T-helper 2 cell treated with Interferon-gamma antibody and Interleukin-4, amounts not matched to agents 5 μg/mL and 100 μg/mL, for 36 hours (primary cell): ENCODE measurements at regions not wholly inside any gene's neighbourhood (a gene's known extent, or its start where the extent isn't known, plus 50 kb on each side); places are given as distances from the start of the nearest gene placed in this dataset.

Source experiments
- DNase-seq: peaks from one replicate; pipeline ENCODE4 v3.0.0; 2021; ENCODE audit warnings: low spot score
- H3K27ac Mint-ChIP-seq: one replicate; pipeline ENCODE4 v1.8.0; 2021; ENCODE audit warnings: mild to moderate bottlenecking, mixed read lengths
- H3K27me3 Mint-ChIP-seq: one replicate; pipeline ENCODE4 v1.8.0; 2021; ENCODE audit warnings: low read depth, mixed read lengths
- H3K36me3 Mint-ChIP-seq: one replicate; pipeline ENCODE4 v1.8.0; 2021; ENCODE audit warnings: low read depth, mixed read lengths
- H3K4me1 Mint-ChIP-seq: one replicate; pipeline ENCODE4 v1.8.0; 2021; ENCODE audit warnings: low read depth, mixed read lengths
- H3K4me3 Mint-ChIP-seq: one replicate; pipeline ENCODE4 v1.8.0; 2022; ENCODE audit warnings: mild to moderate bottlenecking, moderate library complexity, mixed read lengths
- H3K9me3 Mint-ChIP-seq: one replicate; pipeline ENCODE4 v1.8.0; 2021; ENCODE audit warnings: mixed read lengths

DNA sequence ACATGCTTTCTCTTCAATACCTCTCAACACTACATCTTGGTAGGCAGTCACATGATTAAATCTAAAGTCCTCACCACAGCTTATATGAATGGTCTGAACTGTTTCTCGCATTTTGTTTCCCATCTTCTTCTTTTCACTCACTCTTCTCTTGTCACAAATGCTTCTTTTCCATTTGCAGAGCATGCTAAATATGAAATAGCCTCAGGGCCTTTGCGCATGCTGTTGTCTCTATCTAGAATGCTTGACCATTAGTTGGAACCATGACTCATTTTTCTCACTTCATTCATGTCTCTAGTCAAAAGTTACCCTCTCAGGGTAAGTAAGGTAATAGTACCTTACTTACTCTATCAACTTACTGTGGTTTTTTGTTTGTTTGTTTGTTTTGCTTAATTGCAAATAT is 239.7 kb downstream of the PTPRC start:
- Mint-ChIP-seq H3K27ac (no peak overlapping the region), H3K27me3 (no peaks in the 10 kb centered on the region), H3K4me1 (peaks cover 30% of the 10 kb centered on the region), H3K9me3 (peaks cover 4% of the 10 kb centered on the region), H3K4me3 (no peak overlapping the region), H3K36me3 (peaks cover 60% of the 10 kb centered on the region)
- no peak for DNase-seq

DNA sequence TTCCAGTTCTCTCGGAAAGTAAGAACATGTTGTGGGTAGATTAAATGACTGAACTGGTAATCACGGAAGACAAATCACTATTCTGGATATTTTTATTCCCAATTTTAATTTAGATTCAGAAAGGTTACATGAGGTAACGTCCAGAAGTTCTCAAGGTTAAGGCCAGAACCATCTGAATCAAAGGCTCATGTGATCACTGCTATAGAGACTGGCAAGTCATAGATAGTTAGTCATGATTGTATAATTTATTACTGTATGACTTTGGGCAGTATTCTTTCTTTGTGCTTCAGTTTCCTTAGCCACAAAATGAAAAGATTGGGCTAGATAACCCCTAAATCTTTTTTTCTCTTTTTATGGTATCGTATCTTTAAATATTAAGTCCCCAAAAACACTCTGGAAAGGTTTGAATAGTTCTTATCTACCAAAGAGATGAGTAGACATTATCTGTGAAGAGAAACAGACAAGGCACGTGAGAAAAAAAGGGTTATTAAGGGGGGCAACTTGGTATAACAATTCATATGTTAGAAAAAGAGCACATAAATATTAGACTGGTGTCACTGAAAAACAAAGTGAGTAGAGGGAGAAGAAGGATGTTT is 241.0 kb downstream of the PTPRC start:
- Mint-ChIP-seq H3K4me3 (no peak overlapping the region), H3K4me1 (peaks cover 30% of the 10 kb centered on the region), H3K9me3 (no peaks in the 10 kb centered on the region), H3K27ac (no peak overlapping the region), H3K27me3 (no peaks in the 10 kb centered on the region), H3K36me3 (peaks cover 55% of the 10 kb centered on the region)
- DNase-seq = no peak

DNA sequence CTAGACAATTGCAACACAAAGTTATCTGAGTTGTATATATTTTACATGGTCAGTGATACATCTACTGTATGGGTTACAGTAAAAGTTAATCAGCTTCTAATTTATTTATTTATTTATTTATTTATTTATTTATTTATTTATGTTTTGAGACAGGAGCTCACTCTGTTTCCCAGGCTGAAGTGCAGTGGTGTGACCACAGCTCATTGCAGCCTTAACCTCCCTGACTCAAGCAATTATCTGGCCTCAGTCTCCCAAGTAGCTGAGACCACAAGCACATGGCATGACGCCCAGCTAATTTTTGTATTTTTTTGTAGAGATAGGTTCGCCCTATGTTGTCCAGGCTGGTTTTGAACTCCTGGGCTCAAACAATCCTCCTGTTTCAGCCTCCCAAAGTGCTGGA is 241.6 kb downstream of the PTPRC start:
- peaks cover 31% of the 10 kb centered on the region for H3K4me1 Mint-ChIP-seq

DNA sequence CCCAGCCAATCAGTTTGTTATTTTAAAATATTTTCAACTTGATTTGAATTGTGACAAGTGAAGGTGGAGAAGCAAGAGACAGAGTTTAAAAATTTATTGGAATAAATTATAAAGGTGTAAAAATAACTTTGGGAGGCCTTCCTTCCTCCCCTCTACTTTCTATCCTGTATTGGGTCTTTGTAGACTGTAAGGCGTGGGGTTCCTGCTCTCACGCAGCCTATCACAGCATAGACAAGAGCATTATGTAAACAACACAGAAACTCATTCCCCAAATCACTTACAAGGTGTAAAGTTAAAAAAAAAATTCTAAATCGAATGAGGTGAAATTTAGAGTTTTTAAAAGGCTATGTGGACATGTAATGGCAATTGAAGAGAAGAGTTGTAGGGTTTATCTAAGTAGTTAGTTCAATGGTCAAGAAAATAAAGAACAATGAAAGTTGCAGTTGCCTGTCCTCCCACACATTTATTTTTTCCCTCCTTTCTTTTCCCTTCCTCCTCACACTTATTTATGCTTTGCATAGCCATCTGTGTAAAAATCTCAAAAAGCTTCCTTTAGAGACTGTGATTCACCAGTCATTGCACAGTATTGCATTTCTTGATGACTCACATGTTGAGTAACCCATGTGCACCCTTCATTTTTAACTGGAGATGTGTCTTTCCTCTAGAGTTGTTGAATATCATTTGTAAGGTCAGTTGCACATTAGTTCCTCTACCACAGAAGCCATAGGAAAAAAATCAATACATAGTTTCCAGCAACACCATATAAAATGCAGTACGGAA is 242.2 kb downstream of the PTPRC start:
- H3K4me1 Mint-ChIP-seq = peaks cover 31% of the 10 kb centered on the region
- H3K36me3 Mint-ChIP-seq = peaks cover 49% of the 10 kb centered on the region
- peak; percentile 12 for DNase-seq
- H3K4me3 Mint-ChIP-seq = no peak overlapping the region
- H3K27me3 Mint-ChIP-seq = no peaks in the 10 kb centered on the region
- no peak overlapping the region for H3K27ac Mint-ChIP-seq
- no peaks in the 10 kb centered on the region for H3K9me3 Mint-ChIP-seq

More for the DNA sequence above, 241.6 kb downstream of the PTPRC start:
- no peak for DNase-seq
- no peaks in the 10 kb centered on the region for H3K9me3 Mint-ChIP-seq
- no peak overlapping the region for H3K27ac Mint-ChIP-seq
- peaks cover 53% of the 10 kb centered on the region for H3K36me3 Mint-ChIP-seq
- no peaks in the 10 kb centered on the region for H3K27me3 Mint-ChIP-seq
- H3K4me3 Mint-ChIP-seq = no peak overlapping the region

DNA sequence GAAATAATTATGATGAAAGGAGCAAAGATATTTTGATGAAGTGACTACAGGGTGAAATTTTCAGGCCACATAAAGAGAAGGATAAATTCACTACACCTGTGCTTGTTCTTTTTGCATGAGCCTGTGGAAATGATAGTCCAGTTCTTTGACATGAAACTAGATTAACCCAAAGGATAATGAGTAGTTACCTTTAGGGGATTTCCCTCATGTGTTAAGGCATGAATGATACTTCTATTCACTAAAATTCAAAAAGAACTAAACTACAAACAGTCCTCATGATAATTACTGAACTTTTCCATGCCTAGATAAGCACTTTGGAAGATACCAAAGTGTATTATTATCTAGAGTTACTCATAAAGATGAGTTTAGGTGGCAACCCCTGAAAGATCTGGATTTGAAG is 244.3 kb downstream of the PTPRC start:
- H3K4me3 Mint-ChIP-seq = no peak overlapping the region
- peaks cover 36% of the 10 kb centered on the region for H3K4me1 Mint-ChIP-seq
- H3K27ac Mint-ChIP-seq = no peak overlapping the region
- DNase-seq = no peak
- H3K36me3 Mint-ChIP-seq = peaks cover 45% of the 10 kb centered on the region
- H3K27me3 Mint-ChIP-seq = no peaks in the 10 kb centered on the region
- H3K9me3 Mint-ChIP-seq = no peaks in the 10 kb centered on the region

DNA sequence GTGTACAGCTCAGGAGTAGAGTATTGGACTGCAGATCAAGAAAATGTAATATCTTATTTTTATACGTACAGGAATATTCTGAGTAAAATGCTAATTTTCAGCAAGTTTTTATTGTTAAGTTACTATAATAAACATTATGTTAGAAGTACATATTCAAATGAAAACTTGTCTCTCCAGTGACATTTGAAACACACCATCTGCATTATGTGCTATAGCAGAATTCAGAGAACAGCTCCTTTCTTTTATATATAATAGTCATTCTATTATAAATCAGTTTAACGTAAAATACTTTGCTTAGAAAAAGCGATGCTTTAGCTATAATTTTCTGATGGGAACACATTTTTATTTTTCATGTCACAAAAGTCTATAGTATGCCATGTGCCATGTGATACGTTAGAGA is 249.0 kb downstream of the PTPRC start:
- no peak overlapping the region for H3K4me3 Mint-ChIP-seq
- no peaks in the 10 kb centered on the region for H3K9me3 Mint-ChIP-seq
- no peak for DNase-seq
- H3K4me1 Mint-ChIP-seq = peaks cover 22% of the 10 kb centered on the region
- H3K36me3 Mint-ChIP-seq = peaks cover 50% of the 10 kb centered on the region
- no peak overlapping the region for H3K27ac Mint-ChIP-seq
- H3K27me3 Mint-ChIP-seq = no peaks in the 10 kb centered on the region

DNA sequence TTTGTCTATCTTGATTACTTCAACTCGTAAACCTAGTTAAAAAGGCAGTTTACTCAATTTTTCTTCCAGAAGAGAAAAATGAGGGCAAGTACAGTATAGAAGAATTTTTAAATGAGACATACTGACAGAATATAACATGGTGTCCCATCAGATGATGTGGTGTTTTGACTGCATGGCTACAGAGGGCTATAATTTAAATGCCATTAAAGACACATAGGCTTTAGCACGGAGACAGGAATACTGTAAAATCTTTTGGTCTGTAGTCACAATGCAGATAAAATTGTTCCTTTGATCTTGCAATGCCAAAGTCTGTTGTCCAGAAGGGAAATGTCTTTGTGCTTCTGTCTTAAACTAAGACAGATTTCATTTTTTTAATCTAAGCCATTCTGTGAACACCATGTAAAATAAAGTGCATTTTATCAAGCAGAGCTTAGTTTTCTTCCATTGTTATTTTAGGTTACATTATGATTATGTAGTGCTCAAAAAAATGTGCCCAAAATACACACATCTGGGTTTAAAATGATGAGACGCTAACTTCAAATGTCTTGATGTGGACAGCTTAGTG is 249.6 kb downstream of the PTPRC start:
- Mint-ChIP-seq H3K27me3 (no peaks in the 10 kb centered on the region), H3K4me1 (peaks cover 18% of the 10 kb centered on the region), H3K4me3 (no peak overlapping the region), H3K36me3 (peaks cover 48% of the 10 kb centered on the region), H3K27ac (no peak overlapping the region), H3K9me3 (no peaks in the 10 kb centered on the region)
- DNase-seq = no peak

DNA sequence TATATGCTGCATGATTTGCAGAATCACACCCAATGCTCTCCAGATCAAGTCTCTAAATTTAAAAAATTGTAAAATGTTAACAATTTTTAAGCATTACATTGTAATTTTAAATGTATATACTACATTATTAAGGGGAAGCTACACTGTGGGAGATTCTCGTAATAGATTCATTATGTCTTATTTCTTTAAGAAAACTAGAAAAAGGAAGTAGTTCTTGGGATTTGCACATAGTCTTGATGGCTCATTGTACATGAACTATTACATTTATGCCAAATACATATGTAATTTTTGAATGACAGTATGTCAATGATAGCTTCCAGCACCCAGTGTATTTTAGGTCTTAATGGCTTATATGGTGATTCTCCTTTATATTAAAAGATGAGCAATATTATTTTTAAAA is 250.3 kb downstream of the PTPRC start:
- H3K4me3 Mint-ChIP-seq = no peak overlapping the region
- peaks cover 51% of the 10 kb centered on the region for H3K36me3 Mint-ChIP-seq

DNA sequence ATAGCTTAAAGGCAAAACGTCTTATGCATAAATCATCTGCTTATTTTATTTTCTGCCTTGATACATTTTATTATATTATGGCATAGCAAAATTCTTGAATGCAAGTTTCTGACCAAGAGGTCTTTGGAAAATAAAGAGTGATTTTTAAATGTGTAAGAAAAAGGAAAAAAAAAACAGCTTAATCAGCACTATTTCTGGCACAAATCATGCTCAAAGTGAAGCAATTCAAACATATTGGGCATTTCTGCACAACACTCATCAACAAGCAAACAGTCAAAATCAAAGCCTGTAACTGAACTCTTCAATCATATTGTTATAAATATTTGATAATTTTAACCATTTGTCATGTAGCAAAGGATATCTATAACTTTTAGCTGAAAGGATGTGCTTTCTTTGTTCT is 250.9 kb downstream of the PTPRC start:
- H3K27ac Mint-ChIP-seq = no peak overlapping the region
- peaks cover 15% of the 10 kb centered on the region for H3K4me1 Mint-ChIP-seq
- H3K4me3 Mint-ChIP-seq = no peak overlapping the region
- no peaks in the 10 kb centered on the region for H3K27me3 Mint-ChIP-seq
- no peak for DNase-seq
- peaks cover 54% of the 10 kb centered on the region for H3K36me3 Mint-ChIP-seq
- H3K9me3 Mint-ChIP-seq = no peaks in the 10 kb centered on the region

More for the DNA sequence above, 250.3 kb downstream of the PTPRC start:
- H3K27me3 Mint-ChIP-seq = no peaks in the 10 kb centered on the region
- DNase-seq = no peak
- H3K27ac Mint-ChIP-seq = no peak overlapping the region
- H3K4me1 Mint-ChIP-seq = peaks cover 17% of the 10 kb centered on the region
- no peaks in the 10 kb centered on the region for H3K9me3 Mint-ChIP-seq

DNA sequence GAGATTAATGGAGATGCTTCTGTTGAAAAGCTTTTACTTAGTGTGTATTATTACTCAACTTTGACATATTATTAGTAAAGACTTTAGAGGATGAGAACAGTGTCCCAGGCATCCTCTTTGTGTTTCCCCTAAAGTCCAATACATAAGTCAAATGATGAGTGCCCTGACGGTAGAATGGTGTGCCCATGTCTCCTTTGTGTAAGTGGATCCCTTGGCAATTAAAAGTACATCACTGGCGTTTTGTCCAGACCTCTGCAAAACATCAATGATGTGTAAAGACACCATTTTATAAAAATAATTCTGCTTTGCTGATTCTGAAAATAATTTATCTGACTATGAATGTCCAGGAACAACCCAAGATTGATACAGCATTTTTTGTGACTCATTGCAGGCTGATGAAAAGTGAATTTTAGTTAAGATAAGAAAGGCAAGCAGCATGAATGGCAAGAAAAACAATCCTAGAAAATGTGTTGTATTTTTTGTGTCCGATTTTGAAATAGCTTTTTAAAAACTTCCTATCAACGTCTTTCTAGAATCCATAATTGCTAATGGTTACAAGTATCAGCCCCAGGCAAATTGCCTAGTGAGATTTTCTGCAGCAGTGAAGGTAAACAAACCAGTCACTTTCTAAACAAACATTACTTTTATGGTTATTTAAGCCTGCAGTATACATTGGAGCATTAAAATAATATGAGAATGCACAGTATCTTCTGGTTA is 251.5 kb downstream of the PTPRC start:
- H3K4me3 Mint-ChIP-seq = no peak overlapping the region
- no peak overlapping the region for H3K27ac Mint-ChIP-seq
- H3K27me3 Mint-ChIP-seq = no peaks in the 10 kb centered on the region
- H3K36me3 Mint-ChIP-seq = peaks cover 54% of the 10 kb centered on the region
- H3K9me3 Mint-ChIP-seq = no peaks in the 10 kb centered on the region
- no peak for DNase-seq
- peaks cover 13% of the 10 kb centered on the region for H3K4me1 Mint-ChIP-seq

DNA sequence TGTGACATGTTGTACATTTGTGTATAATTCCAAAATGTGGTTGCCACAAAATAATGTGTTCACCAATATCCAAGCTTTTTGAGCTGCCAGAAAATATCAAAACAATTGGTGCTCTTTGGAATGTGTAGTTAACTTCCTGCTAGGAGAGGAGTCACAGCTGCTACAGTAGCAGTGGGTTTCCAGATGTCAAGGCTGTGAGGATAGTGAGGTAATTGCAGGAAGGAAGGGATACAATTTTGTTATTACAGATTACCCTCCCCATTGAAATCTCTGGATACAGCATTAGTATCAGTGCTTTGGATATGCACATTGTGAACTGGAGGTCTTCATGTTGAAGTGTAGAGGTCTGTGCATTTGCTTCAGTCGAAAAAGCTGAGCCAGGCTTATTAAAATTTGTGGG is 253.2 kb downstream of the PTPRC start:
- Mint-ChIP-seq H3K27ac (no peak overlapping the region), H3K4me1 (peaks cover 12% of the 10 kb centered on the region), H3K36me3 (peaks cover 61% of the 10 kb centered on the region), H3K4me3 (no peak overlapping the region), H3K27me3 (no peaks in the 10 kb centered on the region), H3K9me3 (no peaks in the 10 kb centered on the region)
- DNase-seq = no peak

DNA sequence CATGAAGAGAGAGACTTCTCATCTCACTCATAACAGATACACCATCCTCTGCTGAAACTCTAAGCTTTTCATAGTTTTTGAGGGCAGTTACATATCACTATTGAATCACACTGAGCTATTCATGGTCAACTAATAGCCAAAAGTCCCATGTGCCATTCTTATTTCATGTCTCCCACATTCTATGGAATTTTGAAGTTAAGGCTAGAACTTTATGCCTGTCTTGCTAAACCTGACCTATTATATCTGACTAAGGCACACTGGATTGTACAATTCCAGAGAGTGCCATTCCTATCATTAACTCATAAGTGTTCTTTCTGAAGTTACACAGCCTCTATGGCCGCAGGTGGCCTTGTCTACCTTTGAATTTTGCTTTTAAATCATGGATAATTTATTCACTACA is 254.3 kb downstream of the PTPRC start:
- Mint-ChIP-seq H3K27ac (no peak overlapping the region), H3K4me1 (peaks cover 15% of the 10 kb centered on the region), H3K27me3 (no peaks in the 10 kb centered on the region), H3K36me3 (peaks cover 65% of the 10 kb centered on the region), H3K4me3 (no peak overlapping the region), H3K9me3 (no peaks in the 10 kb centered on the region)
- DNase-seq = no peak

DNA sequence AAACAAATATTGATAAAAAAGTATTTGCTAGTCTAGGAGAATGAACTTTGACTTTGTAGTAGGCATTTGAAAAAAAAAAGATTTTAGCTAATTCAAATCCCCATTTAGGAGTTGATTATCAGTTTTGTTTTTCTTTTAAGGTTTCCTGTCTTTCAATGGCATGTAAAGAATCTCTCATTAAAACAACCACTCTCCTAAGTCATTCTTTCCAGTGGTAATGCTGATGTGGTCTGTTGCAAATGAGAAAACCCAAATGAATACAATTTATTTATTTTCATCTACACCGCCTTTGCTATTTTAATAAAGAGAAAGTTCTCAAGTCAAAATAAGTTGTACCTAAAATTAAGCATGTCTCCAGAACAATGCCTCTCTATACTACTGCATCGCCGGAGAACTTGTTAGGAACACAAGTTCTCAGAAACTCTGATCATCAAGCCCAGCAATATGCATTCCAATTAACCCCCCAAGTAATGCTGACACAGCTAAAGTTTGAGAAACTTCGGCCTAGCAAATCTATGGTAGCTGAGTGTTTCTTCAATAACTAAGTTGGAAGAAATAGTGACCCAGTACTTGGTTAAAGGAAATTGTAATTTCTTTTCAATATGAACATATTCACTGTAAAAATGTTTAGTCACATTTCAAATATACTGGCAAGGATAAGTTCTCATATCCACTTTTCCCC is 255.1 kb downstream of the PTPRC start:
- no peak overlapping the region for H3K27ac Mint-ChIP-seq
- H3K9me3 Mint-ChIP-seq = no peaks in the 10 kb centered on the region
- peaks cover 15% of the 10 kb centered on the region for H3K4me1 Mint-ChIP-seq
- H3K4me3 Mint-ChIP-seq = no peak overlapping the region
- no peak for DNase-seq
- H3K27me3 Mint-ChIP-seq = no peaks in the 10 kb centered on the region
- peaks cover 63% of the 10 kb centered on the region for H3K36me3 Mint-ChIP-seq

DNA sequence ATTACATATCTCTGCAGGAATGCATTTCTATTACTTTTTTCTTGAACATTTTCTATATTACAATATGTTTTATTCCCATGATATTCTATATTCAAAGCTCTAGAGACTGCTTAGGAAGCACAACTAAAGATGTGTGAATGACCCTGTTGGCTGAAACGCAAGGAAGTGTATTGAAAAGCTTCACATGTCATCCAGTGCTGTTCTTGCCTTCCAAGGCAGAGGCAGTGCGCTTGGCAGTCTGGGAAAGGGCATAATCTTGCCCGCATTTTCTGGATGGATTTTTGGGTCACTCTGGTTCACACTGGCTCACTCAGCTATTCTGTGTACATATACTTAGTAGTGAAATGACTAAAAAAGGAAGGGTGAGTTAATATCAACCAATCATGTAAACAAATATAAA is 262.4 kb downstream of the PTPRC start:
- Mint-ChIP-seq H3K27ac (no peak overlapping the region), H3K27me3 (no peaks in the 10 kb centered on the region), H3K4me1 (peaks cover 32% of the 10 kb centered on the region), H3K4me3 (no peak overlapping the region), H3K36me3 (peaks cover 51% of the 10 kb centered on the region), H3K9me3 (no peaks in the 10 kb centered on the region)
- no peak for DNase-seq
